ENCODE measurements at regions not wholly inside any gene's neighbourhood (a gene's known extent, or its start where the extent isn't known, plus 50 kb on each side); places are given as distances from the start of the nearest gene placed in this dataset.
A peak's percentile ranks its signal among the peaks of the same experiment; 100 is the strongest.

GRCh38 chr3:124282751-124283651 lies 291.1 kb upstream of the ROPN1 start:
- no peak for DNase-seq

- no peak for DNase-seq
Measured at GRCh38 chr3:124283652-124284023, 291.7 kb upstream of the ROPN1 start.

- DNase-seq = no peak
Measured at GRCh38 chr3:124288996-124289395, 297.1 kb upstream of the ROPN1 start.

- DNase-seq = no peak
Measured at GRCh38 chr3:124291008-124291407, 299.1 kb upstream of the ROPN1 start.

- DNase-seq = no peak
Measured at GRCh38 chr3:124292329-124292728, 300.4 kb upstream of the ROPN1 start.

- no peak for DNase-seq
Measured at GRCh38 chr3:124293584-124293983, 301.7 kb upstream of the ROPN1 start.

GRCh38 chr3:124295362-124295761 lies 303.4 kb upstream of the ROPN1 start:
- no peak for DNase-seq

- DNase-seq = no peak
Measured at GRCh38 chr3:124296406-124296805, 304.5 kb upstream of the ROPN1 start.

- no peak for DNase-seq
Measured at GRCh38 chr3:124297062-124297980, 305.4 kb upstream of the ROPN1 start.

GRCh38 chr3:124298301-124298700 lies 306.4 kb upstream of the ROPN1 start:
- DNase-seq = no peak

GRCh38 chr3:124298951-124299350 lies 307.0 kb upstream of the ROPN1 start:
- no peak for DNase-seq

- no peak for DNase-seq
Measured at GRCh38 chr3:124299831-124300230, 307.9 kb upstream of the ROPN1 start.

- no peak for DNase-seq
Measured at GRCh38 chr3:124300416-124300815, 308.5 kb upstream of the ROPN1 start.

GRCh38 chr3:124303305-124303910 lies 311.5 kb upstream of the ROPN1 start:
- peak; percentile 60 for DNase-seq

GRCh38 chr3:124306665-124307064 lies 314.7 kb upstream of the ROPN1 start:
- no peak for DNase-seq

GRCh38 chr3:124313621-124314020 lies 321.7 kb upstream of the ROPN1 start:
- DNase-seq = no peak

- DNase-seq = no peak
Measured at GRCh38 chr3:124315215-124316033, 323.5 kb upstream of the ROPN1 start.

GRCh38 chr3:124316034-124316287 lies 324.0 kb upstream of the ROPN1 start:
- no peak for DNase-seq

GRCh38 chr3:124318014-124318413 lies 326.1 kb upstream of the ROPN1 start:
- peak; percentile 87 for DNase-seq

- DNase-seq = no peak
Measured at GRCh38 chr3:124318656-124319055, 326.7 kb upstream of the ROPN1 start.

GRCh38 chr3:124320976-124321375 lies 329.1 kb upstream of the ROPN1 start:
- no peak for DNase-seq

GRCh38 chr3:124322309-124322880 lies 330.5 kb upstream of the ROPN1 start:
- DNase-seq = peak; percentile 67

Measured in DMS 273 treated with DMSO at 0.1 percent for 48 hours (cell line).